Vagina (tissue), 2 donors: ENCODE measurements at regions not wholly inside any gene's neighbourhood (a gene's known extent, or its start where the extent isn't known, plus 50 kb on each side); places are given as distances from the start of the nearest gene placed in this dataset.

Experiments
- POLR2AphosphoS5 ChIP-seq, 2 donors: sonication (generic); formaldehyde crosslinking; IDR thresholded peaks; one replicate each; pipeline ENCODE4 v1.9.0; 2017; ENCODE audit warnings: antibody characterized with exemption in 2 of 2, mild to moderate bottlenecking in 2 of 2, low read depth in 1 of 2; ENCODE audit not compliant: insufficient read depth in 1 of 2
- TF ChIP-seq, protein P1 (sequence below), 3 experiments: fragments of 450-650 bp in 2 of 3; fragments of 200-600 bp in 1 of 3; sonication (generic) in 1 of 3; IDR thresholded peaks; one replicate each; pipeline ENCODE4 v1.5.1; 2017 to 2019; ENCODE audit warnings: antibody characterized with exemption in 3 of 3, mild to moderate bottlenecking in 2 of 3, moderate library complexity in 2 of 3

DNA sequence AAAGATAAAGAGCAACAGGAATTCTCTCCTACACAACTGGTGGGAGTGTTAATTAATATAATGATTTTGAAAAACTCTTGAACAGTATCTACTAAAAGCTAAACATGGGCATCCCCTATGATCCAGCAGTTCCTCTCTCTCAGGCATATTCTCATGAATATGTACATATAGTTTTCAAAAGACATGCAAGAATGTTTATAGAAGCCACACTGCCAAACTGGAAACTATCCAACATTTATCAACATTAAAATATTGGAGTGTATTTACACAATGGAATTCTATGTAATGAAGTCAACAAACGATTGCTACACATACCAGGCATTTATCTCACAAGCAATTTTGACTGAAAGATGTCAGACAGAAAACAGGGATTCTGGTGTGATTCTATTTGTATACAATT lies 404.5 kb upstream of the ANKRD30A start:
- TF ChIP-seq, protein P1, sequence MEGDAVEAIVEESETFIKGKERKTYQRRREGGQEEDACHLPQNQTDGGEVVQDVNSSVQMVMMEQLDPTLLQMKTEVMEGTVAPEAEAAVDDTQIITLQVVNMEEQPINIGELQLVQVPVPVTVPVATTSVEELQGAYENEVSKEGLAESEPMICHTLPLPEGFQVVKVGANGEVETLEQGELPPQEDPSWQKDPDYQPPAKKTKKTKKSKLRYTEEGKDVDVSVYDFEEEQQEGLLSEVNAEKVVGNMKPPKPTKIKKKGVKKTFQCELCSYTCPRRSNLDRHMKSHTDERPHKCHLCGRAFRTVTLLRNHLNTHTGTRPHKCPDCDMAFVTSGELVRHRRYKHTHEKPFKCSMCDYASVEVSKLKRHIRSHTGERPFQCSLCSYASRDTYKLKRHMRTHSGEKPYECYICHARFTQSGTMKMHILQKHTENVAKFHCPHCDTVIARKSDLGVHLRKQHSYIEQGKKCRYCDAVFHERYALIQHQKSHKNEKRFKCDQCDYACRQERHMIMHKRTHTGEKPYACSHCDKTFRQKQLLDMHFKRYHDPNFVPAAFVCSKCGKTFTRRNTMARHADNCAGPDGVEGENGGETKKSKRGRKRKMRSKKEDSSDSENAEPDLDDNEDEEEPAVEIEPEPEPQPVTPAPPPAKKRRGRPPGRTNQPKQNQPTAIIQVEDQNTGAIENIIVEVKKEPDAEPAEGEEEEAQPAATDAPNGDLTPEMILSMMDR (IDR thresholded peaks at IDR 0.05), result no peak
- TF ChIP-seq POLR2AphosphoS5 (IDR thresholded peaks at IDR 0.05; ENCODE audit: insufficient read depth in 1 of 2, low read depth in 1 of 2), result no peak
